ENCODE measurements at regions not wholly inside any gene's neighbourhood (a gene's known extent, or its start where the extent isn't known, plus 50 kb on each side); places are given as distances from the start of the nearest gene placed in this dataset.

- in situ Hi-C loops (cut with HindIII; ENCODE audit: low sequenced_read_pairs), result no loop called here
- no peak for DNase-seq (ENCODE audit: low read depth)
- no peak for TF ChIP-seq CTCF (IDR thresholded peaks at IDR 0.05; ENCODE audit: low read depth, low read length, missing control alignments)
- no peak overlapping the region for H3K4me3 ChIP-seq (ENCODE audit: low read depth, low read length)
Measured at GRCh38 chr3:24854748-24855147, 360.1 kb upstream of the THRB start.

GRCh38 chr3:24857945-24858344, 363.3 kb upstream of the THRB start:
- no peak overlapping the region for H3K4me3 ChIP-seq (ENCODE audit: low read depth, low read length)
- no peak for TF ChIP-seq CTCF (IDR thresholded peaks at IDR 0.05; ENCODE audit: low read depth, low read length, missing control alignments)
- DNase-seq (ENCODE audit: low read depth), result no peak
- in situ Hi-C loops (cut with HindIII; ENCODE audit: low sequenced_read_pairs), result no loop called here

- no peak for DNase-seq (ENCODE audit: low read depth)
- H3K4me3 ChIP-seq (ENCODE audit: low read depth, low read length), result no peak overlapping the region
- TF ChIP-seq CTCF (IDR thresholded peaks at IDR 0.05; ENCODE audit: low read depth, low read length, missing control alignments), result no peak
- in situ Hi-C loops (cut with HindIII; ENCODE audit: low sequenced_read_pairs), result no loop called here
Measured at GRCh38 chr3:24863215-24863614, 368.6 kb upstream of the THRB start.

DNA sequence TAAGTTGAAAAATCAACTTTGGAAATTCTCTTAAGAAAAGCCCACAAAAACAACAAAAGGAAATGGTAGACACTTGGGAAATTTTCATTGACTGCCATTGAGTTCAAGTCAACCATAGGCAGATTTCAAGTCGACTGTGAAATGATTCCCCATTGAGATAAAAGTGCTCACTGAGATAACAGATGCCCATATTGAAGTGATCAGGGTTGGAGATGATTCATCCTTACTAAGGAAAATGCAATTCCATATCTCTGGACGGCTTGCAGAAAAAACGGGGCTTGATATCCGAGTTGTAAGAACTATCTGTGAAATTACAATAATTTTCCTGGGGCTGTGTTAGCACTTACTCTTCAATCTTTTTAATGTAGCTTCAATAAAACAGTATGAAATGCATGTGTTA, 373.1 kb upstream of the THRB start:
- DNase-seq (ENCODE audit: low read depth), result no peak
- no peak for TF ChIP-seq CTCF (IDR thresholded peaks at IDR 0.05; ENCODE audit: low read depth, low read length, missing control alignments)
- in situ Hi-C loops (cut with HindIII; ENCODE audit: low sequenced_read_pairs), result no loop called here

GRCh38 chr3:24881239-24881638, 386.6 kb upstream of the THRB start:
- DNase-seq (ENCODE audit: low read depth), result no peak
- in situ Hi-C loops (cut with HindIII; ENCODE audit: low sequenced_read_pairs), result no loop called here

More for the DNA sequence above, 373.1 kb upstream of the THRB start:
- H3K4me3 ChIP-seq (ENCODE audit: low read depth, low read length), result no peak overlapping the region

GRCh38 chr3:24886501-24886900, 391.9 kb upstream of the THRB start:
- in situ Hi-C loops (cut with HindIII; ENCODE audit: low sequenced_read_pairs), result no loop called here
- H3K4me3 ChIP-seq (ENCODE audit: low read depth, low read length), result no peak overlapping the region
- DNase-seq (ENCODE audit: low read depth), result no peak
- no peak for TF ChIP-seq CTCF (IDR thresholded peaks at IDR 0.05; ENCODE audit: low read depth, low read length, missing control alignments)

More at GRCh38 chr3:24881239-24881638, 386.6 kb upstream of the THRB start:
- H3K4me3 ChIP-seq (ENCODE audit: low read depth, low read length), result no peak overlapping the region
- TF ChIP-seq CTCF (IDR thresholded peaks at IDR 0.05; ENCODE audit: low read depth, low read length, missing control alignments), result no peak

DNA sequence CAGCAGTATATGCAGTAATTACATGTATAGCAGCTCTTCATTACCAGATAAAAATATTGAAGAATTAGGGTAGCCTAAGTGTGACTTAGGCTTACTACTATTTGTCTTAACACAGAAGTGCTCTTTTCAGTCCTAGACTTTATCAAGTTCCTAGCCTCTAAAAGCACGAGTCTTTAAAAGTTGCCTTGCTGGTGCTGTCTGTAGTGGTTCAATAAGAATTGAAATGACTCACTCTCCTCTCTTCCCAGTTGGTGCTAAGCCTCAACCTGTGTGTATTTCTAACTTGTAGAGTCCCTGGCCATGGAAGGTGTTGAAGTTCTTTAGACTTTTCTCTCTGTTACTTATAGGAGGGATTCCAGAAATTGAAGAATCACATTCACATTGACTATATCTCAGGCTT, 395.4 kb upstream of the THRB start:
- in situ Hi-C loops (cut with HindIII; ENCODE audit: low sequenced_read_pairs), result no loop called here
- no peak overlapping the region for H3K4me3 ChIP-seq (ENCODE audit: low read depth, low read length)
- no peak for TF ChIP-seq CTCF (IDR thresholded peaks at IDR 0.05; ENCODE audit: low read depth, low read length, missing control alignments)
- DNase-seq (ENCODE audit: low read depth), result no peak

Measured in astrocyte of the cerebellum (primary cell).